HT-29 (cell line): ENCODE measurements at regions not wholly inside any gene's neighbourhood (a gene's known extent, or its start where the extent isn't known, plus 50 kb on each side); places are given as distances from the start of the nearest gene placed in this dataset.

Source experiments
- DNase-seq: peaks from one replicate; pipeline ENCODE4 v3.0.0-alpha.2; 2015; ENCODE audit warnings: low spot score

GRCh38 chr9:8088477-8088876 is 288.9 kb upstream of the DMAC1 start:
- DNase-seq, result no peak

GRCh38 chr9:8085986-8086385 is 286.4 kb upstream of the DMAC1 start:
- no peak for DNase-seq

- no peak for DNase-seq
These were observed 279.1 kb upstream of the DMAC1 start for GRCh38 chr9:8078641-8079140.

GRCh38 chr9:8074713-8075286 is 275.2 kb upstream of the DMAC1 start:
- no peak for DNase-seq

- DNase-seq, result no peak
These were observed 271.8 kb upstream of the DMAC1 start for GRCh38 chr9:8071445-8071798.

GRCh38 chr9:8070779-8071444 is 271.3 kb upstream of the DMAC1 start:
- DNase-seq, result no peak

GRCh38 chr9:8062459-8062858 is 262.9 kb upstream of the DMAC1 start:
- no peak for DNase-seq

- DNase-seq, result no peak
These were observed 253.9 kb upstream of the DMAC1 start for GRCh38 chr9:8053501-8053900.

- DNase-seq, result no peak
These were observed 253.4 kb upstream of the DMAC1 start for GRCh38 chr9:8052991-8053390.

GRCh38 chr9:8037745-8038144 is 238.2 kb upstream of the DMAC1 start:
- DNase-seq, result no peak

- DNase-seq, result no peak
These were observed 237.4 kb upstream of the DMAC1 start for GRCh38 chr9:8036914-8037524.

- no peak for DNase-seq
These were observed 234.2 kb upstream of the DMAC1 start for GRCh38 chr9:8033794-8034193.

GRCh38 chr9:8030095-8030494 is 230.5 kb upstream of the DMAC1 start:
- no peak for DNase-seq

GRCh38 chr9:8027351-8027750 is 227.8 kb upstream of the DMAC1 start:
- DNase-seq, result no peak

- DNase-seq, result no peak
These were observed 226.0 kb upstream of the DMAC1 start for GRCh38 chr9:8025551-8025950.

- DNase-seq, result no peak
These were observed 220.6 kb upstream of the DMAC1 start for GRCh38 chr9:8020186-8020585.

GRCh38 chr9:8019636-8020035 is 220.1 kb upstream of the DMAC1 start:
- DNase-seq, result no peak

GRCh38 chr9:8014997-8015682 is 215.6 kb upstream of the DMAC1 start:
- no peak for DNase-seq

GRCh38 chr9:8012986-8013385 is 213.4 kb upstream of the DMAC1 start:
- DNase-seq, result no peak

GRCh38 chr9:8011974-8012373 is 212.4 kb upstream of the DMAC1 start:
- no peak for DNase-seq

- DNase-seq, result no peak
These were observed 197.0 kb upstream of the DMAC1 start for GRCh38 chr9:7996558-7996957.

GRCh38 chr9:7988644-7989280 is 189.2 kb upstream of the DMAC1 start:
- DNase-seq, result no peak
